ENCODE measurements at regions not wholly inside any gene's neighbourhood (a gene's known extent, or its start where the extent isn't known, plus 50 kb on each side); places are given as distances from the start of the nearest gene placed in this dataset.

- H3K9ac ChIP-seq (ENCODE audit: extremely low read depth, low read length, poor library complexity, severe bottlenecking): no peak overlapping the region
- H3K27ac ChIP-seq (ENCODE audit: low read depth, low read length): no peak overlapping the region
- H3K36me3 ChIP-seq (ENCODE audit: control insufficient read depth, insufficient read depth, low read length): no peaks in the 10 kb centered on the region
- WGBS, 2 experiments (ENCODE audit: insufficient coverage in 1 of 2, insufficient read length in 1 of 2): 91% methylated on average over 1 of the region's 2 CpGs; no CpG with 5 or more reads in 1 of the 2 experiments
- Mint-ChIP-seq H3K36me3 (ENCODE audit: low read depth) (no peaks in the 10 kb centered on the region), H3K4me3 (no peak overlapping the region), H3K27me3 (ENCODE audit: insufficient read depth) (no peaks in the 10 kb centered on the region), H3K4me1 (no peaks in the 10 kb centered on the region), H3K27ac (no peak overlapping the region), H3K9me3 (no peaks in the 10 kb centered on the region)
- H3K27me3 ChIP-seq (ENCODE audit: control insufficient read depth, insufficient read depth, low read length, poor library complexity, severe bottlenecking): no peaks in the 10 kb centered on the region
- no peak overlapping the region for H3K4me3 ChIP-seq (ENCODE audit: low read length)
- no peaks in the 10 kb centered on the region for H3K4me1 ChIP-seq (ENCODE audit: control insufficient read depth, insufficient read depth, low read length)
- H3K9me3 ChIP-seq (ENCODE audit: control insufficient read depth, low read length): no peaks in the 10 kb centered on the region
- DNase-seq: no peak
- TF ChIP-seq CTCF (conservative IDR thresholded peaks at IDR 0.05): no peak
Observed at GRCh38 chr2:59727121-59727590, 826.3 kb downstream of the BCL11A start.

- Mint-ChIP-seq H3K4me1 (no peaks in the 10 kb centered on the region), H3K4me3 (no peak overlapping the region), H3K9me3 (no peaks in the 10 kb centered on the region), H3K27ac (no peak overlapping the region), H3K27me3 (ENCODE audit: insufficient read depth) (no peaks in the 10 kb centered on the region), H3K36me3 (ENCODE audit: low read depth) (no peaks in the 10 kb centered on the region)
- Histone ChIP-seq H3K4me1 (ENCODE audit: control insufficient read depth, insufficient read depth, low read length) (no peaks in the 10 kb centered on the region), H3K36me3 (ENCODE audit: control insufficient read depth, insufficient read depth, low read length) (no peaks in the 10 kb centered on the region), H3K27me3 (ENCODE audit: control insufficient read depth, insufficient read depth, low read length, poor library complexity, severe bottlenecking) (no peaks in the 10 kb centered on the region), H3K4me3 (ENCODE audit: low read length) (no peak overlapping the region), H3K27ac (ENCODE audit: low read depth, low read length) (no peak overlapping the region), H3K9ac (ENCODE audit: extremely low read depth, low read length, poor library complexity, severe bottlenecking) (no peak overlapping the region), H3K9me3 (ENCODE audit: control insufficient read depth, low read length) (no peaks in the 10 kb centered on the region)
- DNase-seq: no peak
- 92 to 93% methylated on average over 3 to 9 of the region's 9 CpGs for WGBS, 2 experiments (ENCODE audit: insufficient coverage in 1 of 2, insufficient read length in 1 of 2)
- no peak for TF ChIP-seq CTCF (conservative IDR thresholded peaks at IDR 0.05)
Observed at GRCh38 chr2:59726228-59727120, 827.0 kb downstream of the BCL11A start.

GRCh38 chr2:59724746-59725145 is 828.7 kb downstream of the BCL11A start:
- no peak for TF ChIP-seq CTCF (conservative IDR thresholded peaks at IDR 0.05)

More at GRCh38 chr2:59724746-59725145, 828.7 kb downstream of the BCL11A start:
- H3K27ac Mint-ChIP-seq: no peak overlapping the region
- 87 to 91% methylated on average over 3 of the region's 3 CpGs for WGBS, 2 experiments (ENCODE audit: insufficient coverage in 1 of 2, insufficient read length in 1 of 2)
- H3K9ac ChIP-seq (ENCODE audit: extremely low read depth, low read length, poor library complexity, severe bottlenecking): no peak overlapping the region
- H3K27me3 Mint-ChIP-seq (ENCODE audit: insufficient read depth): no peaks in the 10 kb centered on the region
- H3K9me3 Mint-ChIP-seq: no peaks in the 10 kb centered on the region
- no peak overlapping the region for H3K4me3 Mint-ChIP-seq
- H3K27ac ChIP-seq (ENCODE audit: low read depth, low read length): no peak overlapping the region
- no peaks in the 10 kb centered on the region for H3K4me1 ChIP-seq (ENCODE audit: control insufficient read depth, insufficient read depth, low read length)
- no peak for DNase-seq
- H3K4me1 Mint-ChIP-seq: no peaks in the 10 kb centered on the region
- H3K36me3 Mint-ChIP-seq (ENCODE audit: low read depth): no peaks in the 10 kb centered on the region
- no peaks in the 10 kb centered on the region for H3K36me3 ChIP-seq (ENCODE audit: control insufficient read depth, insufficient read depth, low read length)
- no peaks in the 10 kb centered on the region for H3K27me3 ChIP-seq (ENCODE audit: control insufficient read depth, insufficient read depth, low read length, poor library complexity, severe bottlenecking)
- no peak overlapping the region for H3K4me3 ChIP-seq (ENCODE audit: low read length)
- no peaks in the 10 kb centered on the region for H3K9me3 ChIP-seq (ENCODE audit: control insufficient read depth, low read length)

Measured in endodermal cell (in vitro differentiated cells).